ENCODE measurements at regions not wholly inside any gene's neighbourhood (a gene's known extent, or its start where the extent isn't known, plus 50 kb on each side); places are given as distances from the start of the nearest gene placed in this dataset.
"Not testable (repeated sequence)": the region's sequence is repeated elsewhere in the genome, so short reads cannot be mapped to it uniquely, and the experiment has no call there.

GRCh38 chr9:31556667-31557463 is 827.6 kb upstream of the ACO1 start:
- DNase-seq (ENCODE audit: low read depth in 2 of 3, low spot score in 1 of 3) = no peak

GRCh38 chr9:31572190-31572589 is 812.3 kb upstream of the ACO1 start:
- DNase-seq (ENCODE audit: low read depth in 2 of 3, low spot score in 1 of 3) = not testable (repeated sequence)

- no peak for DNase-seq (ENCODE audit: low read depth in 2 of 3, low spot score in 1 of 3)
Observed at GRCh38 chr9:31573561-31573960, 810.9 kb upstream of the ACO1 start.

GRCh38 chr9:31574006-31574765 is 810.3 kb upstream of the ACO1 start:
- DNase-seq (ENCODE audit: low read depth in 2 of 3, low spot score in 1 of 3) = no peak

- no peak for DNase-seq (ENCODE audit: low read depth in 2 of 3, low spot score in 1 of 3)
Observed at GRCh38 chr9:31582071-31582470, 802.4 kb upstream of the ACO1 start.

GRCh38 chr9:31582561-31582960 is 801.9 kb upstream of the ACO1 start:
- no peak for DNase-seq (ENCODE audit: low read depth in 2 of 3, low spot score in 1 of 3)

DNA sequence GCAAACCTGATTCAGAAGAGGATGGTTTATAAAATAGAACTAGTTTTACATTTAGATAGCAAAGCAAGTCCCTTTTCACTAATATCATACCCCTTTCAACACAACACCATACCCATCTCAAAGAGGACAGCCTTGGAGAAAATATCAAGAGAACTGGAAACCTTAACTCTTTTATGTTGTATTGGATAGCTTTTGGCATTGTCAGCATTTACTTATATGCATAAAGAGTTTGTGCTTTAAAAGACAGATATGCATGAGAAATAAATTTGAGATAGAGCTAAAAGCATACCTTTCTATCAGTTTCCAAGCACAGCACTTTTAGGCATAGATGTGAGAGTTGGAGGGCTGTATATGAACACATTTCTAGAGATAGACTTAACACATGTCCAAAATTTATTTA is 799.3 kb upstream of the ACO1 start:
- no peak for DNase-seq (ENCODE audit: low read depth in 2 of 3, low spot score in 1 of 3)

DNA sequence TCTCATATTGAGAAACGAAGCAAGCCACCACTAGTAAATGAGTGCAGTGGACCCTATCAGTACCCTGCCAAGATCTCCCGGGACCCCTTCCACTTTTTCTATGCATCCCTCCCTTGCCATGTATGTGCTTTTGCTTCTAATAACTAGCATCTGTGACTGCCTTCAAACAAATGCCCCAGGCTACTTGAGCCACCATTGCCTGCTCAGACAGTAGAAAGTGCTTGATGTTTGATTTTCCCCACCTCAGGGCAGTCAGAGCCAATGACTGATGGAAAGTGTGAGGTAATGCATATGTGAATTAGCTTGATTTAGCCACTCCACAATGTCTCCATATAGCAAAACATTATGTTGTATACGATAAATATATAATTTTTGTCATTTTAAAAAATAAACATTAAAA is 797.3 kb upstream of the ACO1 start:
- DNase-seq (ENCODE audit: low read depth in 2 of 3, low spot score in 1 of 3) = no peak

- DNase-seq (ENCODE audit: low read depth in 2 of 3, low spot score in 1 of 3) = no peak
Observed at GRCh38 chr9:31588006-31588405, 796.4 kb upstream of the ACO1 start.

GRCh38 chr9:31588756-31589155 is 795.7 kb upstream of the ACO1 start:
- DNase-seq (ENCODE audit: low read depth in 2 of 3, low spot score in 1 of 3) = no peak

DNA sequence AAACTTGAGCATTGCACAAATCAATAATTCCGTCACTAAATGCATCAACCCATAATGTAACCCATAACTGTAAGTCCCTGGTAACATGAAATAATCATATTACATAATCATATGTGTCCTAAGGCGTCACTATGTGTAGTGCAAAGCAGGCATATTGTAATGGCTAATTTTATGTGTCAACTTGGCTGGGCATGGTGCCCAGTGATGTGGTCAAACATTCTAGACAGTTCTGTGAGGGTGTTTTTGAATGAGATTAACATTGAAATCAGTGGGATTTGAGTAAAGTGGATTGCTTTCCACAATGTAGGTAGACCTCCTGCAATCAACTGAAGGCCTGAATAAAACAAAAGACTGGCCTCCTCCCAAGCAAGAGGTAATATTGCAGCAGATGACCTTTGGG is 794.4 kb upstream of the ACO1 start:
- no peak for DNase-seq (ENCODE audit: low read depth in 2 of 3, low spot score in 1 of 3)

- DNase-seq (ENCODE audit: low read depth in 2 of 3, low spot score in 1 of 3) = not testable (repeated sequence)
Observed at GRCh38 chr9:31597086-31597485, 787.4 kb upstream of the ACO1 start.

- DNase-seq (ENCODE audit: low read depth in 2 of 3, low spot score in 1 of 3) = no peak
Observed at GRCh38 chr9:31597977-31598376, 786.5 kb upstream of the ACO1 start.

DNA sequence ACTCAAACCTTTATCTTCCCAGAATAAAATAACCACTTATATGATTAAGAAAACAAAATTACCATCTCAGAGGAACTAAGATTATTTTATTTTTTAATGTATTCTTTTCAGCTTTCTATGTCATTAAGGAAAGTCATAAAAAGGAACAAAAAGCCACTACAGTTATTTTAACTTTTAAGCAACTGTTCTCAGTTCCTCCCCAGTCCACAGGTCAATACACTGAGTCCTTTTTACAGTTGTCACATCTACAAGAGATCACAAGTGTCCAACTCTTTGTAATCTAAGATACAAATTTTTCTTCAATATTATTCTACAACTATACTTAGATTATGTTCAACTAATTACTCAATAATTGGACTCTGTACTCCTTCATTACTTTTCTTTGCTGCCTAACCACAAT is 782.8 kb upstream of the ACO1 start:
- no peak for DNase-seq (ENCODE audit: low read depth in 2 of 3, low spot score in 1 of 3)

DNA sequence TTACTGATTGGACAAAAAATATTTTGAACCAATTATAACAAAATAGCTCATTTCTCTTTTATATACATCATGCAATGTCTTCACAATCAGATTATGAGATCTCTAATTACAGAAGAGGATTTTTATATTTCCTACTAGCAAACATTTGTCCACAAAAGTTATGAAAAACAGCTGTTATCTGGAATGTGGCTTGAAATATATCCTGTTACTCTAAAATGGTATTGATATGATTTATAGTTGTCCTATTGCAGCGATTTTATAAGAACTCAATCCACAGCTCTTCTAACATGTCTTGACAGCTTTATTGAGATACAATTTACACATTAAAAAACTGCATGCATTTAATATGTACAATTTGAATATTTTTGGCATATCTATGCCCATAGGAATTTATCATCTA is 779.9 kb upstream of the ACO1 start:
- no peak for DNase-seq (ENCODE audit: low read depth in 2 of 3, low spot score in 1 of 3)

DNA sequence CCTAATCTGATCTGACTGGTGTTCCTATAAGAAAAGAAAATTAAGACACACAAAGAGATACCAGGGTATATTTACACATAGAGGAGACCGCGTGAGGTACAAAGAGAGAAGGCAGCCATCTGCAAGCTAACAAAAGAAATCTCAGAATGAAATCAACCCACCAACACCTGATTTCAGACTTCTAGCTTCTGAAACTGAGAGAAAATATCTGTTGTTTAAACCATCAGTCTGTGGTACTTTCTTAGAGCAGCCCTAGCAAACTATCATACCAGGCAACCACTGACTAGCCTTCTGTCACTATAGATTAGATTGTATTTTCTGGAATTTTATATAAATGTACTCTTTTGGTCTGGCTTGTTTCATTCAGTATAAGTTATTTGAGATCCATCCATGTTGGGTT is 779.3 kb upstream of the ACO1 start:
- no peak for DNase-seq (ENCODE audit: low read depth in 2 of 3, low spot score in 1 of 3)

GRCh38 chr9:31606678-31607077 is 777.8 kb upstream of the ACO1 start:
- DNase-seq (ENCODE audit: low read depth in 2 of 3, low spot score in 1 of 3) = no peak

GRCh38 chr9:31608416-31608815 is 776.0 kb upstream of the ACO1 start:
- DNase-seq (ENCODE audit: low read depth in 2 of 3, low spot score in 1 of 3) = no peak

DNA sequence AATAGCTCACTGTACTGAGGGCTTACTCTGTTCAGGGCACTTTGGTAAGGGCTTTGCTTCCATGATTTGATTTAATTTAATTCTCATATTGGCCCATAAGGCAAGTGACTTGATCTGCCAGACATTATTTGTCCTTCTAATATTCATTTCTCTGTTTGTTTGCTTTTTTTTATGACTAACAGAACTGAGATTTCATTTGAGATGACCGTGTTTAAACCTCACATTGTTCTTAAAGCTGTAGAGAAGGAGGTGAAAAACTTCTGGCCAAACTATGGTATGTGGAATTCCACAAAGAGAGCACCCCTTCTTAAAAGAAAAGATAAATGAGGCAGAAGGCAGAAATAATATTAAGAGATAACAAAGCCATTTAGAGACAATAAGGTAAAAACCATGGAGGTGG is 775.6 kb upstream of the ACO1 start:
- no peak for DNase-seq (ENCODE audit: low read depth in 2 of 3, low spot score in 1 of 3)

- no peak for DNase-seq (ENCODE audit: low read depth in 2 of 3, low spot score in 1 of 3)
Observed at GRCh38 chr9:31612336-31613030, 772.0 kb upstream of the ACO1 start.

- no peak for DNase-seq (ENCODE audit: low read depth in 2 of 3, low spot score in 1 of 3)
Observed at GRCh38 chr9:31615966-31616365, 768.5 kb upstream of the ACO1 start.

DNA sequence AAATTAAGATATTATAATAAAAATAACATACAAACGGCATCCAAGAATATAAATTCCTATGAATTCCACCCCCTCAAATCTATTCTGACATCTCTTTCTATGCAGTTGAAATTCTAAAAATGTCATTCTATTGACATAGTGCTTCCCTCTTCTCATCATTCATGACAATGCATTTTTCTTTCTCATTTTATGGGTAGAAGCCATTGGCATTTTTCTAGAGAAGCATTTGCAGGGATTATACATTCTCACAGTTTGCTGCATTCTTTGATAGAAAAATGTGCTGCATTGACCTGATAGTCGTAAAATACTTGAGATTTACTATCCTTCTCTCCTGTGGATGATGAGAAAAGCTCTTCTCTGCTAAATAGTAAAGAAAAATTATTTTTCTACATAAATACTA is 760.9 kb upstream of the ACO1 start:
- DNase-seq (ENCODE audit: low read depth in 2 of 3, low spot score in 1 of 3) = no peak
